ENCODE measurements at regions not wholly inside any gene's neighbourhood (a gene's known extent, or its start where the extent isn't known, plus 50 kb on each side); places are given as distances from the start of the nearest gene placed in this dataset.
"Not testable (repeated sequence)": the region's sequence is repeated elsewhere in the genome, so short reads cannot be mapped to it uniquely, and the experiment has no call there.

DNA sequence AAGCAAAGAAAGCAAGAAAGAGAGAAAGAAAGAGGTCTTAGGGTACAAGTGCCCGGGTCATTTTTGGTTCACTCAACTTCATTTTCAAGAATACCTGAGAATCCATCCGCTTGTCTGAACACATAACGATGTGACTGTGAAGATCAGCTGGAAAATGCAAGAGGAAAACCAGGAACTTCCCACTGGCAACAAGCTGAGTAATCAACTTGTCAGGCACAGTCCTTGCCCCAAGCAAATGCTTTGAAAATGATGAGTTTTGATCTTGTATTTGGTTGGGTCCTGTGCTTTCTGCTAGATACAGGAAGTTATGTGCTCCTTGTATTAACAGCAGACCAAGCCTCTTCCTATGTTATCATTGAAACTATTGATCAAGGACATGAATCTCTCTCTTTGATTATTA is 239.1 kb downstream of the ASMT start:
- DNase-seq = no peak

GRCh38 chrX:1854861-1855260 is 240.0 kb downstream of the ASMT start:
- DNase-seq = not testable (repeated sequence)

GRCh38 chrX:1859266-1859665 is 244.4 kb downstream of the ASMT start:
- DNase-seq = not testable (repeated sequence)

- DNase-seq = no peak
Measured at GRCh38 chrX:1860936-1861594, 246.2 kb downstream of the ASMT start.

DNA sequence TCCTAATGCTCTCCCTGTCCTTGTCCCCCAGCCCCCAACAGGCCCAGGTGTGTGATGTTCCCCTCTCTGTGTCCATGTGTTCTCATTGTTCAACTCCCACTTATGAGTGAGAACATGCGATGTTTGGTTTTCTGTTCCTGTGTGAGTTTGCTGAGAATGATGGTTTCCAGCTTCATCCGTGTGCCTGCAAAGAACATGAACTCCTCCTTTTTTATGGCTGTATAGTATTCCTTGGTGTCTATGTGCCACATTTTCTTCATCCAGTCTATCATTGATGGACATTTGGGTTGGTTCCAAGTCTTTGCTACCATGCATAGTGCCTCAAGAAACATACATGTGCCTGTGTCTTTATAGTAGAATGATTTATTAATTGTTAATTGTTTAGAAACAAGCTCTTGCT is 249.1 kb downstream of the ASMT start:
- not testable (repeated sequence) for DNase-seq

- no peak for DNase-seq
Measured at GRCh38 chrX:1870421-1870820, 255.6 kb downstream of the ASMT start.

DNA sequence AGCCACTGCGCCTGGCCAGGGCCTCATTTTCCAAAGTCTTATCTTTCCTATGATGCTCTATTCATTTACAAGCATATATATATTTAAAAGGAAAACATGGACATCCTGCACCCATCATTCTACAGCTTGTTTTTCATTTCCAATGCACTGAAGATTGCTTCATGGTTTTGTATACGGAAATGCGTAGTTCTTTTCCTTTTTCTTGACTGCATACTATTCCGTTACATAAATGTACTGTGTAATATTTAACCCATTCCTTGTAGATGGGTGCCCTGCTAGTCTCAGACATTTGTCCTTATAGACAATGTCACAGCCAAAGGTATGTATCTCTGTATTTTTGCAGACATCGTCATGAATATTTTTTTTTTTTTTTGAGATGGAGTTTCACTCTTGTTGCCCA is 257.0 kb downstream of the ASMT start:
- no peak for DNase-seq

DNA sequence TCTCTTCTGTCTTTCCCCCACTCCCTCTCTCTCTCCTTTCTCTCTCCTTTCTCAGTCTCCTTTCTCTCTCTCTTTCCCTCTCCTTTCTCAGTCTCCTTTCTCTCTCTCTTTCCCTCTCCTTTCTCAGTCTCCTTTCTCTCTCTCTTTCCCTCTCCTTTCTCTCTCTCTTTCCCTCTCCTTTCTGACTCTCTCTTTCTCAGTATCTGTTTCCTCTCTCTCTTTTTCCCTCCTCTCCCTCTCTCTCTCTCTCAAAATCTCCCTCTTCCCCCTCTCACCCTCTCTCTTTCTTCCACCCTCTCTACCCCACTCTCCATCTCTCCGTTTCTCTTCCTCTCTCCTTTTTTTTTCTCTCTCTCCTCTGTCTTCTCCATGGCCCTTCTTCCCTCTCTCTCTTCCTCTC is 258.8 kb downstream of the ASMT start:
- no peak for DNase-seq

DNA sequence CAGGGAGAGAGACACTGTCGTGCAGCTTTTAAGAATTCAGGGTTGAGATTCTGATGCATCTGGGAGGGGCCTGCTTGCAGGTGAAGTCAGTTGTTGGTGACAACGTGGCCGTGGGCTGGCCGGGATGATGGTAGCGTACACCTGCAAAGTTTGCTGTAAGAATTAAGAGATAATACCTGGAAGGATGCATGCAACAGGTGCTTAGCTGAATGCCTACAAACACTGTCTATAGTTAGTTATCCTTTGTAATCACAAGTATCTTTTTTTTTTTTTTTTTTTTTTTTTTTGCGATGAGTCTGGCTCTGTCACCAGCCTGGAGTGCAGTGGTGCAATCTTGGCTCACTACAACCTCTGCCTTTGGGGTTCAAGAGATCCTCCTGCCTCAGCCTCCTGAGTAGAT is 259.6 kb downstream of the ASMT start:
- no peak for DNase-seq

- DNase-seq = no peak
Measured at GRCh38 chrX:1874899-1875298, 260.0 kb downstream of the ASMT start.

DNA sequence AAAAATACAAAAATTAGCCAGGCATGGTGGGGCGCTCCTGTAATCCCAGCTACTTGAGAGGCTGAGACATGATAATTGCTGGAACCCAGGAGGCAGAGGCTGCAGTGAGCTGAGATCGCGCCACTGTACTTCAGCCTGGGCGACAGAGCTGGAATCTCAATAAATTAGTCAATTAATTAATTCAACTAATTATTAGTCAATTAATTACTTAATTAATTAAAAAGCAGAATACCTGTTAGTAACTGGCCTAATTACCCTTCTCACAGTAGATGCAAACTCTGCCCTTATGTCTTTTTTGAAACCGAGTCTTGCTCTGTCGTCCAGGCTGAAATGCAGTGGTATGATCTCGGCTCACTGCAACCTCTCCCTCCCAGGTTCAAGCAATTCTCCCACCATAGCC is 261.2 kb downstream of the ASMT start:
- DNase-seq = no peak

DNA sequence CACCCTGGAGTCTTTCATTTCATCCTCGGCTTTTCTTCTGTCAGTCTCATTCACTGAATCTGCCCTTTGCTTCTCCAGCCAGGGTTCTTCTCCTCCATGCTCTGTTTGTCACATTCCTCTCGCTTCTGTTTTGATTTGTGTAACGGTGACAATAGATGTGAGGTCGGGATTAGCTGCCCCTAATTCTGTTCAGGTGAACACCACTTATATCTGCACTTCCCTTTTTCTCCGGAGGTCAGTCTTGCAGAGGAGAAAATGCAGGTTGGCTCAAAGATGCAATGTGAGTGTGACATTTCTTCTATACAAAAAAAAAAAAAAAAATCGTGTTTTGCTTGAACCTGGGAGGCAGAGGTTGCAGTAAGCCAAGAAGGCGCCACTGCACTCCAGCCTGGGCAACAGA is 262.9 kb downstream of the ASMT start:
- no peak for DNase-seq

GRCh38 chrX:1880884-1881817 is 266.3 kb downstream of the ASMT start:
- DNase-seq = not testable (repeated sequence)

DNA sequence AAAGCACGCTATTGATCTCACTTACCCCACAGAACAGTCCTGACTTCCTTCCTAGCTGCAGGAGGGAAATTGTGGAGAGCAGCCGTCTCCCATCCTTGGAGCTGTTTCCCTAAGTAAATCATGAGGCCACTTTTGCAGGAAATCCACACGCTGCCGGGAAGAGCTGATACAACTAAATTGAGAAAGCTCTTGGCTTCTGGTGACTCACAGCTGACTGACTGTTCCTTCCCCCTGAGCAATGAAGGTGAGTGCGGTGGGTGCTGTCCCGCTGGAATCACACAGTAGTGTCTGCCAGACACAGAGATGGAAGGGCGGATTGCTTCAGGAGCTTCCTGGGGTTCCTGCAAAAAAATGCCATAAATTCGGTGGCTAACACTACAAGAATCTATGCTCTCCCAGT is 268.9 kb downstream of the ASMT start:
- DNase-seq = no peak

DNA sequence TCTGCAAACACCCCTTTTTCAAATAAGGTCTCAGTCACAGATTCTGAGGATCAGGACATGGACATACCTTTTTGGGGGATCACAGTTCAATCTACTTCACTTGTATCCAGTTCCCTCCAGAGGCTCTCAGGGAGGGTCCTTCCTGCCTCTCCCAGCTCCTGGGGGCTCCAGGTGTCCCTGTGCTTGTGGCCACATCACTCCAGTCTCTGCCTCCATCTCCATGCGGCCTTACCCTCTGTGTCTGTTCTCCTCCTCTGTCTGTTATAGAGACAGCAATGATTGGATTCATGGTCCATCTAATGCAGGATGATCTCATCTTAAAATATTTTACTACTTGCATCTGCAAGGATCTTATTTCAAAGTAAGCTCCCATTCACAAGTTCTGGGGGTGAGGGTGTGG is 269.6 kb downstream of the ASMT start:
- DNase-seq = no peak

DNA sequence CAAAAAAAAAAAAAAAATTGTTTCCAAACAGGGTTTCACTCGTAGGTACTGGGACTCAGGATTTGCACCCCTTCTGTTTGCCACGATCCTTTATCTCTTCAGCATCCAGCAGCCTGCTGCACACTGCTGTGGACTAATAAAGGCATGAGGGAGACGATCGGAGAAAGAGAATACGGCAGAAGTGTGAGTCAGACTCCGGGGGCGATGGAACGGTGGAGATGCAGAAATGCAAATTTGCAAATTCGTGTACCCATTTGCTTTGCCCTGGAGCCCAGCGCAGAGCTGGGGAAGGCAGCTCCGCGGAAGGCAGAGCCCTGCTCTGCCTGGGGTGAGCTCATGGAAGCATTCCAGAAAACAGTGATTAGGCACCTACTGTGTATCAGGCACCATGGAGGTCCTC is 270.3 kb downstream of the ASMT start:
- no peak for DNase-seq

DNA sequence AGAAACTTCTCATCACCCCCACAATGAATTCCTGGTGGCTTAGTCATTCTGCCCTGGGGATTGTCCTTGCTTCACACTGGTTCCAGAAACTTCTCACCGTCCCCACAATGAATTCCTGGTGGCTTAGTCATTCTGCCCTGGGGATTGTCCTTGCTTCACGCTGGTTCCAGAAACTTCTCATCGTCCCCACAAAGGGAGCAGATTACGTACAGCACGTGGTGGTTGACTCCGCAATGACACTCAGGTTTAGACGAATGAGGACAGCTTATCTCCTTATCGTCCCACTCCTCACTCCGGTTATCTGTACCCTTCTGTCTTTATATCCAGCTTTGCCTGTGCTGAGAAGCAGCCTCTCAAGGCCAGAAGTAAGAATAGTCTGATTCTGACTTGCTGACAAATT is 273.4 kb downstream of the ASMT start:
- not testable (repeated sequence) for DNase-seq

- no peak for DNase-seq
Measured at GRCh38 chrX:1894026-1894294, 279.1 kb downstream of the ASMT start.

DNA sequence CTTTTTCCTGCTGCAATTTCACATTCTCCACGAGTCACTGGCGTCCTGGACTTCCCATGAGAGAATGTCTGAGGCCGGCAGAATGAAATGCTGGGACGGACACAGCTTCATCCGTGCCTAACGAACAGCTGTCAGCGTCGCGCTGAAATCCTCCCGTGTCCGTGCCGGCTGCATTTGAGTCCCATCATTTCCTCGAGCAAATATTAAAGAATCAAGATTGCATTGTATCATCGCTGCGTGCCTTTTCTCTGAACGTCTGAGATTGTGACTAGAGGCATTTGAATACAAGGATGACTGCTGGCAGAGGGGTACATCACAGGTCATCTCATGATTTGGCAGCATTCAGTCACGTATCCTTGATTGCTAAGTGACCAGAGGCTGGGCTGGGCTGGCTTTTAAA is 279.9 kb downstream of the ASMT start:
- DNase-seq = no peak

DNA sequence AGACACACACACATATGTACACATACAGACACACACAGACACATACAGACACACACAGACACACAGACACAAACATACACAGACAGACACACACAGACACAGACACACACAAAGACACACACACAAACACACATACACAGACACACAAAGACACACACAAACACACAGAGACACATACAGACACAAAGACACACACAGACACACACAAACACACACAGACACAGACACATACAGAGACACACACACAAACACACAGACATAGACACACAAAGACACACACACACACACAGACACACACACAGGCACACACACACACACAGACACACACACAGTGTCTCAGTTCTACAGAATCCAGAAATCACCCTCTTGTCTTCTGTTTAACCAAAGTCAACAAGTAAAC is 280.7 kb downstream of the ASMT start:
- no peak for DNase-seq

DNA sequence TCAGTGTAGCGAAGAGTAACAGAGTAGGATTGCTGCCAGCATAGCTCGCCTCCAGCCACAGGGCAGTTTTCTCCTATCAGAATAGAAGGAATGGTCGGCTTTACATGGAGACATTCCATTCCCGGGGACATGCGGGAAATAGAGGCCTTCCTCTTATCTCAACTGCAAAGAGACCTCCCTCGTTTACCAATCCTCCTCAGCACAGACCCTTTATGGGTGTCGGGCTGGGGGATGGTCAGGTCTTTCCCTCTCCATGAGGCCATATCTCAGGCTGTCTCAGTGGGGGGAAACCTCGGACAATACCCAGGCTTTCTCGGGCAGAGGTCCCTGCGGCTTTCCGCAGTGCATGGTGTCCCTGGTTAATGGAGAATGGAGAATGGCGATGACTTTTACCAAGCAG is 285.0 kb downstream of the ASMT start:
- DNase-seq = no peak

DNA sequence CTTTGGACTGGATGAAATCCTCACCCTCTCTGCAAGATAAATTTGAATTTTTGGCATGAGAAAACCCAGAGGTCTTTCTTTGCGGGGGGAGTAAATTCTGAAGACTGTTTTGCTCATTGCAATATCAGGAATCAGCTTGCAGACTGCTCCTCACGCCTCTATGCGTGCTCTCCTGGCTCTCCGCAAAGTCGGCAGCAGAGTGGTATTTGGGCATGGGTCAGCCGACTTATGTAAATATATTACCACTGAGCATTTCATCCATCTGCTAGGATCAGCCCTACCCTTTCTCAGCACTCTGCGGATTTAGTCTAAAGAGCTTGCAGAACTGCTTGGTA is 288.0 kb downstream of the ASMT start:
- DNase-seq = no peak

DNA sequence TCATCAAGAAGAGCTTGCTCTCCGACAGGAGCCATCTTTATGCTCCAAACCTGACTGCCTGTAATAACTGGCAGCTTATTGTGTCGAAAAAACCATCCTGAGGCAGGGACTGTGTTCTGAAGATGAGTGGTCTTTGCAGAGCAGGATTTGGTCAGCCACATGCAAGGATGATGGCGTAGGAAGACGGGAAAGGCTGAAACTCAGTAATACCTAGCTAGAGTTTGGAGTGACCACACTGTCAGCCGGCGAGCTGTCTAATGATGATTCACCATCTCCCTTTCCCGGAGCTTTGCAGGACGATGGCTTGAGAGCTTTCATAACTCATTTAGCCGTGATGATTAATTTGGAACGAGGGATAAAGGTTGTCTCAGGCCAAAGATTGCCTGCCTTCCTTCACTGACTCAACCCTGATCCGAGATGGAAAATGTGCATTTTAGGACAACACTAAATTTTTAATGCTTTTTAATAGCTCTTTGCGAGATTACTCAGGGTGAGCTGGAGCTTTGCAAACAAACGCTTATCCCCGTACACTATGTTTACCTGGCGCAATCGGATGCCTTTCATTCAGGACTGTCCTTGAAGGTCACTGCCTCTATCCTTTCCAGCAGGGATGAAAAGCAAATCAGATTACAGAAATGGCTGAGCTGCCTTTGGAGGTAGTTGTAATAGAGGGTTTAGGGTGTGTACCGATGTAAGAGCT is 288.5 kb downstream of the ASMT start:
- no peak for DNase-seq

- no peak for DNase-seq
Measured at GRCh38 chrX:1904663-1905218, 289.9 kb downstream of the ASMT start.

Data from CD4-positive, alpha-beta T cell treated with Interleukin-12 subunit alpha and Interleukin-12 subunit beta, for 1 hour (primary cell).